Activated T-cell treated with anti-CD3 and anti-CD28 coated beads, Interleukin-2, amount 50 U/mL, for 48 hours (primary cell): ENCODE measurements at regions not wholly inside any gene's neighbourhood (a gene's known extent, or its start where the extent isn't known, plus 50 kb on each side); places are given as distances from the start of the nearest gene placed in this dataset.

Source experiments
- DNase-seq, 2 experiments: peaks; one replicate each; pipeline ENCODE4 v3.0.0-alpha.2; 2020

DNA sequence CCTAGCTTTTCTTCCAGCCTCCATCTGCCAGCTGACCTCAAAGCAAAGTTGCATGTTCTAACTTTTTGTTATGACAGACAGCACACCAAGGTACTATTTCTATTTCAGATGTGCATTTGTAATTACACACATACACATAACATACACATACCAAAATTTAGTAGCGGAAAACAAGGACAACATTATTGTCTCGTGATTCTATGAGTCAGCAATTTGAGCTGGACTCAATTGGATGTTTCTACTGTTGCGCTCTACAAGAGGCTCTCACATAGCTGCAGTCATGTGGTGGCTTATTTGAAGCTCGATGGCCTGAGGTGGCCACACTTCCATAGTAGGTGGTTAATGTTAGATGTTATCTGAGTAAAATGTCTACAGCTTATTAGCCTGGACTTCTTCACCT, 1010.1 kb upstream of the B3GALT2 start:
- DNase-seq: no peak

DNA sequence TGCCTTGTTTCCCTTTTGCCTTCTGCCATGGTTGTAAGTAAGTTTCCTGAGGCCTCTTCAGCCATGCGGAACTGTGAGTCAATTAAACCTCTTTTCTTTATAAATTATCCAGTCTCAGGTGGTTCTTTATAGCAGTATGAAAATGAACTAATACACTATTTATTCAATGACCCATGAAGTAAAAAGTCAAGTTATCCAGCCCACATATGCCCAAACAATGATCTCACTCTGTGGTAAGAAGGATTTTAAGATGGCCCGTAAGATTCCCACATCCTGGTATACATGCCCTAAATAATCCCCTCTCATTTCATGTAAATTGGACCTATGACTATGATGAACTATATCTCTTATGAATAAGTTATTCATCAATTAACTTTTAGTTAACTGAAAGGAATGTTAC, 1008.3 kb upstream of the B3GALT2 start:
- DNase-seq: no peak

DNA sequence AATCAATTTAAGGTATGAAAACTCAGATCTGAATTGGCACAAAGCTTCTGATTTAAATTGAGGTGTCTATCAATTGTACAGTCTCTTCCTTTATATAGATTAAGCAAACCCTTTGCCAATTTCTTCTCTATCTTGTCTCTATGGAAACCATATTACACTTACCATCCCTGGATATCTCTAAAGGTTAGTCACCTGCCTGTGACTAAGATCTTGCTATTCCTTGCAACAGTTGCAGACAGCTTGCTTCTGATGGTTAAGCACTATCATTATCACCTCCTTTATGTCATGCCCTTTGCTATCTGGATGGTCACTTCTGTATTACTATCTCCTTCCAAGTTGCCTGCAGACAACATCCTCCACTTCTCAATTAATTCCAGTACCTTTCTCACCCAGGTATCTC, 998.6 kb upstream of the B3GALT2 start:
- no peak for DNase-seq

DNA sequence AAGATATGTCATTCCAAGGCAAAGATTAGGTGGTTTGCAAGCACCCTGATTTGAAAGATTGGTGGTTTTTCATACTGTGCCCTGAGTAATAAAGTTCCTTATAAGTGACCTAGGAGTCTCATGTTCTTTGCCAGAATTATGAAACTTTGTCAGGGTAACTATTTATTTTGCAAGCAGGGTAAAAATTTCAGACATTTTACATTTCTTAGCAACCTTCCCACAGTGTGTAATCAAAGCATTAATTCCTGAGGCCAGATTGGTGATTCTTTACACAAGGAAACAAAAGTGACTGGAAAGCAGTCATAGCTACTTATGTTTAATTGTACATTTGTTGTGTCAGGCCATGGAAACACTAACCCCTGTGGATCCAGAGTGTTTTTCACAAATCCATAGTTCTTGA, 998.0 kb upstream of the B3GALT2 start:
- no peak for DNase-seq

DNA sequence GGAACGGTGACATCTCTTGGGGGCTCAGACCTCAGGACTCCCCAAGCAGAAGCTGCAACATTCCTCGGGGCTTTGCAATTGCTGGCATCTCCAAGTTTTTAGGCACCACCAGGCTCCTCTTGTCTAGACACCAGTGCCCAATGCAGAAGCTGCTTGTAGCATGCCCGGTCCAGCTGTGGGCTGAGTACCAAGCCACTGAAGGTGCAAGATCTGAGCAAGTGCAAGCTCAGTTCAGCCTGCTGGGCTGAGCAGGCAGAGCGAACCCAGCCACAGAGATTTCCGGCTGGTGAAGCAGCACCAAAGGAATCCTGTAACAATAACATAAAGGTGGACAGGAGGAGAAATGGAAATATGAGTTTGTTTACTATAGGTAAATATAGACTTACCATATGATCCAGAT, 995.4 kb upstream of the B3GALT2 start:
- DNase-seq: no peak

DNA sequence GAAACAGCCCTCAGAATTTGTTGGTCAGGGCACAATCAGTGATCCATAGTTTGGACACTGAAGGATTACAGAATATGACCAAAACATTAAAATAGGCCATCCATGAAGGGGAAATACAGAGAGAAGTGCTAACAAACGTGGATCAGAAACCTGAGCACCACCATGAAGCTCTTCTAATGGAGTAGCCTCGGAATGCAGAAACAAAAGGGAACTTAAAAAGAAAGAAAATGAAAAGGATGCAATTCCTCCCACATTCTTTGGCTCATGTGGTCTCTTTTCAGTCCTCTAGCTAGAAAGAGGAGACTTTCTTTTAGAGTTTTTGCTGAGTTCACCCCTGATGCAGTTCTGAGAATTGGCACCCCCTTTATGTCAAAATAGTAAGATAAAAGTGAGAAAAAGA, 989.8 kb upstream of the B3GALT2 start:
- DNase-seq: no peak

DNA sequence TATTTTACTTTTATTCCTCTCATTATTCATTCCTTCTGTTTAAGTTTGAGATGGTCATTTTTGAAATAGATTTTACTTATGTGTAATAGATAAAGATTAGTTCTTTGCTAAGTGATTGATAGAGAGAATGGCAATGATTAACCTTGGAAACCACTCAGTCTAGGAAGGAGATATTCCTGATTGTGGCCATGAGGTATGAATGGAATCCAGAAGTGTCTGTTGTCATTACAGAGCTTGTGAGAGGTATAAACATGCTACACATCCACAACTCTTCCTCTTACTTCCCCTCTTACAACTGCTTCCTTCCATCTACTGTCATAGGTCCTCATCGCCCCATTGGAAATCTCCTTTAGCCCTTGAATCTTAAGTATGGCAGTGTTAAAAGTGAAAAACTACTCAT, 988.8 kb upstream of the B3GALT2 start:
- no peak for DNase-seq

DNA sequence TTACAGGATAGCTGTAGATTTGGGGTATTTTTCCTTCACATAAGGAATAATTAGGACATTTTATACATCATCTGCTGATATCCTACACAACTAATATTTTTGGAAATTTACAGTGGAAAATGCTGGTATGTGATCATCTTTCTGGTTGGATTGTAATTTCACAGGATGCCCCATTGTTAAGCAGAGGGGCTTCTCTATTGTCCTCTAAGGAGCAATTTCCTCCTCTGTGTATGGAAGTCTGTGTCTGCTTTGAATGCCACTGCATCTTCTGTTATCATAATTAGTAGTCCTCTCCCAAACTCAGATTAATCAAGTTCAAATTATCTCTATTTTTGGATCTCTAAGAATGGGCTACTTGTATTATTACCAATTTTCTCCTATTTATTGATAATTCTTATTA, 988.1 kb upstream of the B3GALT2 start:
- DNase-seq: no peak

DNA sequence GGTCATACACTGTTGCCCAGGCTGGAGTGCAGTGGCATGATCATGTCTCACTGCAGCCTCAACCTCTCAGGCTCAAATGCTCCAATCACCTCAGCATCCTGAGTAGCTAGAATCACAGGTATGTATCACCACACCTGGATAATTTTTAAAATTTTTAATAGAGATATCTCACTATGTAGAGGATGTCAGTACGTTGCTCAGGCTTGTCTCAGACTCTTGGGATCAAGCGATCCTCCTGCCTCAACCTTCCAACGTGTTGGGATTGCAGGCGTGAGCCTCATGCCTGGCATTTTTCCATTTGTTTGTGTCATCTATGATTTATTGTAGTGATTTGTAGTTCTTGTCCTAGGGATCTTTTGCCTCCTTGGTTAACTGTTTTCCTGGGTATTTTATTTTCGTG, 985.2 kb upstream of the B3GALT2 start:
- no peak for DNase-seq

DNA sequence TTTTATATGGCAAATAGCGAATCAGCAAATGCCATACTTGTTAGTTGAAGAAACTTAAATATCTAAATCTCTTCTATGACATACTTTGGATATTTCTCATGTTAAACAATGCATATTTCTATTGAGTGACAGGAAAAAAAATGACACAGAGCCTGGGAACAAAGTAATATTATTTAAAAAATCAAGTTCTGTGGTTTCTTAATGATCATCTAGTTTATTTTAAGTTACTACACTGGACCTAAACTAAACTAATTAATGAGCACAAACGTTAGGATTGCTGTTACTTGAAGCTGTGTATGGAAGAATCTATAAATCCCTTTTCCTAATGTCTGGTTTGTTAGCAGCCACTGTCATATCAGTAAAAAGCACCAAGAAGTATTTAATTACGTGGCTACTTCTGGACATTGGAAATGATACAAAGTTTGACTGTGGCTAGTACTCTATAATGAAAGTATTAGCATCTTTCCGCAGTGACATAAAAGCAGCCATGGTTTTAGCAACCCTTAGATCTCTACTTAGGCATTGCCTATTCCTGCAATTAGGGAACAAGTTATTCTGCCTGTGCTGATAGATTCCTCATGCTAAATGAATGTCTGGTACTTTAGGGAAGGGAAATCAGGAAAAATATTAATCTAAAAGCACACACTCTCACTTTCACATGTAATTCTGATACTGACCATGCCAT, 981.7 kb upstream of the B3GALT2 start:
- no peak for DNase-seq

DNA sequence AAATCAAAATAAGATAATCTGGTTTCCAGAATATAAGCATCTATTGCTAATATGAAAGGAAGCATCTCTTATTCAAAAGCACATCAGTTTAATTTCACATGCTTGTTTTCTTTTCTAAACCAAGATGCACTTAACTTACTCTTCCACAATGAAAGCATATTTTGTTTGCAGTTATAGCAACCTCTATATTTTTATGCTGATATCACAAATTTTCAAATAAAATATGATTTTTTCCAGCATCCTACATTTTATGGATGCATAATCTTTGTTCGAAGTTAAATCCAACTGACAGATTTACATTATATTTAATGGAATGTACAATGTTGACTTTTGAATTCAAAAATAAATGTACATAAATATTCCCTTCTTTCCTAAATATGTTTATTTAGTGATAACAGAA, 978.3 kb upstream of the B3GALT2 start:
- no peak for DNase-seq

DNA sequence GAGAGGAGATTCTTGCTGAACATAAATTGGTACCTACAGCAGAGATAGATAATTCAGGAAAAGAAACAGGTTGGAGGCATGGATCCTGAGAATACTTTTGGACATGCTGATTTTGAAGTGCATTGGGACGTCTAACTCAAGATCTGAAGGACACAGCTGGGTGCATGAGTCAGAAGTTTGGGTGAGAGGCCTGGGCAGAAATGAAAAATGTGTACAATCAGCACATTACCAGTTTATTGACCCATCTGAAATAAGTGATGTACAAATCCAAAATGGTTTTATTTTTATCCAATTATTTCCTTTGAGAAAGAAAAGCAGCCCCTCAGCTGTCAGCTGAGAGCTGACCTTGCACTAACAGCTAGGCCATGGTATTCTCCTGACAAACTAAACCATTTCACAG, 975.2 kb upstream of the B3GALT2 start:
- no peak for DNase-seq

DNA sequence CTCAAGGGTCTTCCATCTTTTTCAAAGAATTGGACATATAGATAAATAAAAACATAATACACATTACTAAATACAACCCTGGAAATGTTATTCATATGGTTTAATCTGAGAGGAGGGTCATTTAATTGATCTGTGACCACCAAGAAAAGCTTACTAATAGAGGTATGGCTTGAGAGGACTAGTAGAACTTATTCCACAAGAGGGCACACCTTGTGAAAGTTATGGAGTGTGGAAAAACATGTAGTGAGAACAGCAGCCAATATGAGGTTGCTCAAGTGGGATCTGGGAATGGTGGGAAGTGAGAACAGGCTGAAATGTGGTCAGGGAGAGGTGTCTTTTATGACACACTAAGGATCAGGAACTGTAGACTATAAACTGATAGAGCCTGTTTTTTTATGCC, 973.5 kb upstream of the B3GALT2 start:
- DNase-seq: no peak

DNA sequence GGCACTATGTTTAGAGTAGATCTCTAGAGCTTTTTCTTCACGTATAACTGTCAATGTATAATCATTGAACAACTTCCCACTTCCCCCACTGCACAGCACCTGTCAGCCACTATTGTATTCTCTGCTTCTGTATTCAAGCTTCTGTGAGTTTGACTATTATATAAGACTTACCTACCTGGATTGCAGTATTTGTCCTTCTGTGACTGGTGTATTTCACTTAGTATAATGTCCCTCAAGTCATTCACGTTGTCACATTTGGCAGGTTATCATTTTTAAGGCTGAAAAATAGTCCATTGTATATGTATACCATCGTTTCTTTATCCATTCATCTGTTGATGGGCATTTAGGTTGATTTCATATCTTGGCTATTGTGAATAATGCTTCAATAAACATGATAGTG, 969.5 kb upstream of the B3GALT2 start:
- DNase-seq: no peak

DNA sequence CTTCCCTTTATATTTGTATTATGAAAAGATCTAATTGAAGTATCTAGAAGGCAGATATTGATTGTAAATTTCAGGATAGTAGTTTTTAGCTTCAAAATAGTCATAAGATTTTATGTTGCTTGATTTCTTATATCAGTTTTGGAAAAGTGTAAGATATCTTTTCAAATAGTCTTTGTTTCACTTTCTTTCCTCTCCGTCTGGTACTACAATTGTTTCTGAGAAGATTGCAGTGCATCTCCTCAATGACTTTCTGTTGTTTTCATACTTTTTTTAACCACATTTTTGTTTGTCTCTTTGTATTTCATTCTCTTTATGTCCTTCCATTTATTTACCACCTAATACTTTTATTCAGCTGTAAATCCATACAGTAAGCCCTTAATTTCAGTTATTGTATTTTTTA, 964.6 kb upstream of the B3GALT2 start:
- no peak for DNase-seq

DNA sequence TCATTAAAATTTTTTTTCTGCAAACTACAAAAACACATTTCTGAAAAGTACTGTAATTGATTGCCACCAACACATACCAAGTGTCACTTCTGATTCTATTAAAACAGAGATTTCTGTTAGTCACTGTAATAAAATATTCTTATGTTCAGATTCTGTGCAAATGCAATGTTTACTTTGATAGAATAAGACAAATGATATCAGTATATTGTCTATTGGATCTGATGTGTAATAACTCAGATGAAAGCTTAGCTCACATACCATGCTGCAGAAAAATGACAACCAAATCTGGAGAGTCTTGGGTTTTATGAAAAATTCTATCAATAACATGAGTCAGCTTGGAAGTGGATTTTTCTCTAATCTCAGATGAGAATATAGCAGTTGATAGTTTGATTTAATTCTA, 963.8 kb upstream of the B3GALT2 start:
- no peak for DNase-seq

DNA sequence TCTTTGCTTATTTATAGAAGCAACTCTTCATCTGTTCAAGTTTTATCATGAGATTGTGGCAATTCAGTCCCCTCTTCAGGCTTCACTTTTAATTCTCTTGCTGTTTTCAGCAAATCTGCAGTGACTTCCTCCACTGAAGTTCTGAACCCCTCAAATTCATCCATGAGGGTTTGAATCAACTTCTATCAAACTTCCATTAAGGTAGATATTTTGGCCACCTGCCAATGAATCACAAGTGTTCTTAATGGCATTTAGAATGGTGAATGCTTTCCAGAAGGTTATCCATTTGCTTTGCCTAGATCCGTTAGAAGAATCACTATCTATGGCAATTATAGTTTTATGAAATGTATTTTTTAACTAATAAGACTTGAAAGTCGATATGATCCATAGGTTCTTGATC, 946.7 kb upstream of the B3GALT2 start:
- no peak for DNase-seq

DNA sequence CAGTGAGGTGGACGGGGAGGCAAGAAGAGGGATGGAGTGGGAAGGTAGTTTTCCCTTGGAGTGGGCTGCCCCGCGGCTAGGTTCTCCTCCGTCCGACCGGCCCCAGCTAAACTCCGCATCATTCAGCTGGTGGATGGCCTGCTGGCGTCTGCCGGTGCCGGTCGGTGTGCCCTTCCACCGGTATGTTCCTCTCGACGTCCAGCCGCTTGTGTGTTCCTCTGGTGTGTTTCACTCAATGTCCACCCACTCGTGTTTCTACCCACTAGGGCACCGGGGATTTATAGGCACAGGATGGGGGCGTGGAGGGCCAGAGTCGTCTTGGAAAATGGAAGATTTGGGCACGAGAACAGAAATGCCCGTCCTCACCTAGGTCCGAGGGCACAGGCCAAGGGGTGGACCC, 931.7 kb upstream of the B3GALT2 start:
- DNase-seq: no peak

DNA sequence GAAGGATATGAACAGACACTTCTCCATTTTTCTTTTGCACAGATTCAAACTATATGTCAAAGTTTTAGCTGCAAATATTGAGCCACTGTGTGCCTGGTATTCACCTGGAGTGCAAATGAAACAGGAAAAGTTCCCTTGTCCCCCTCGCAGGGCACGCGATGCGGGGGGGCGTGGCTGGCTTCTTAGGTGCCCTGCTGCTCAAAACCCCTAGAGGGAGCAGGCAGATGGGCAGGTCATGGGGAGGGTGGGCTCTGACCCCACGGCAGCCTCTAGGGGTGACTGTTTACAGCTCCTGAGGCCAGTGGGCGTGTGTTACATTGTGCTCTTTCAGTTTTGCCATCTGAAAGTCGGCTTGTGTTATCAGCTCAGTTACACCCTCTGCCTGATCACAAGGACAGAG, 931.2 kb upstream of the B3GALT2 start:
- DNase-seq: no peak

DNA sequence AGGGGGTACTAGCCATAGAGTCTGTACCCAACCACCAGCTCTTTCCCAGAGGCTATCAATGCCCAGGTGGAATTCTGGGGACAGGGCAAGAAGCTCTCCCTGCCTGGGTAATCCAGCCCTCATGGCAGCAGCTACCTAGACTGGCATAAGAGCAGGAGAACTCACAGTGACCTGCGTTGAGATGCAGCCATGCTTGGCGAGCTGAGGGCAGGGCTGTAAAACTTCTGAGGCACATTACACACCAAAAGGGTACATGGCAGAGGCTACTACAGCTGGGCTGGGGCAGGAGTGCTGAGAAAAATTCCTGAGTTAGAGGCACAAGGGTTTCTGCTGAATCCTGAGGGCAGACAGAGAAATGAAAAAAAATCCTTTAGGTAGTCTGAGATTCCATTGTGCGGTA, 927.9 kb upstream of the B3GALT2 start:
- no peak for DNase-seq

DNA sequence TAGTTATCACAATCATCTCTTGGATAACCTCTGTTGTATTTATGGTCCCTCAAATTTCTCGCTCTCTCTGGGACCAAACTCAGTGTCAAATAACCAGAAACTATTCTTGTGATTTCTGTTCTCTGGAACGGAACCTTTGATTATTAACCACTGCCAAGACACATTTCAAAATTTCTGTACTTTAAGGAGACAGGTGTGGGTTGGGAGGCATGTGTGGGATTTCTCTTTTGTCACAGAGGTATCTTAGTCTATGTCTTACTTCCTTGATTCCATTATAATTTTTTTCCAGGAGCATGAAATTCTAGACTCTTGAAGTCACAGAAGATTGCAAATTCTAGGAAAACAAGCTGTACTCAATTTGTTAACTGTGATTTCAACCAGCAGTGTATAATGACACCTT, 919.0 kb upstream of the B3GALT2 start:
- DNase-seq: no peak

DNA sequence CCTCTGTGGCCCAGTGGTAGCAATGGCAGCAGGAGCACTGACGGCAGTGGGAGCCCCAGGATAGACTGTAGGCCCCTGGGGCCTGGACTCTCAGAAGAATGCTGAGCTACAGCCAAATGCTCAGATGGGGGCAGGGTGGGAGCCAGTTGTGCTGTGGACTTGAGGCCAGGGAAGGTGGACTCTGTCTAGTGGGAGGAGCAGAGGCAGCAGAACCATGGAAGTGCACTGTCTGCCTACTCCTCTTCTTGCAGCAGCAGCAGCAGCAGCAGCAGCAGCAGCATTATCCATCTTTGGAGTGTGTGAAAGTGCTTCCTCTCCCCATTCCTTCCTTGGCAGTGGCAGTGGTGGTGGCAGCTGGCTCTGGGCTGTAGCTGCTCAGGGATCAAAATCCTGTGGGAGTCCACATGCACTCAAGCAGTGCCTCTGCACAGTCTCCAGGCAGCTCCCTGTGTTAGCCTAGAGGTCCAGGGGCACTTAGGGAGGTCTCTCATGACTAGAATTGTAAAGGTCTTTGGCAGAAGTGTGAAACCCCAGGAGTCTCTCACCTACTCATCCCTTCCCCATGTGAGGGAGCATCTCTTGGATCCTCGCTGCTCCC, 917.9 kb upstream of the B3GALT2 start:
- DNase-seq: no peak

DNA sequence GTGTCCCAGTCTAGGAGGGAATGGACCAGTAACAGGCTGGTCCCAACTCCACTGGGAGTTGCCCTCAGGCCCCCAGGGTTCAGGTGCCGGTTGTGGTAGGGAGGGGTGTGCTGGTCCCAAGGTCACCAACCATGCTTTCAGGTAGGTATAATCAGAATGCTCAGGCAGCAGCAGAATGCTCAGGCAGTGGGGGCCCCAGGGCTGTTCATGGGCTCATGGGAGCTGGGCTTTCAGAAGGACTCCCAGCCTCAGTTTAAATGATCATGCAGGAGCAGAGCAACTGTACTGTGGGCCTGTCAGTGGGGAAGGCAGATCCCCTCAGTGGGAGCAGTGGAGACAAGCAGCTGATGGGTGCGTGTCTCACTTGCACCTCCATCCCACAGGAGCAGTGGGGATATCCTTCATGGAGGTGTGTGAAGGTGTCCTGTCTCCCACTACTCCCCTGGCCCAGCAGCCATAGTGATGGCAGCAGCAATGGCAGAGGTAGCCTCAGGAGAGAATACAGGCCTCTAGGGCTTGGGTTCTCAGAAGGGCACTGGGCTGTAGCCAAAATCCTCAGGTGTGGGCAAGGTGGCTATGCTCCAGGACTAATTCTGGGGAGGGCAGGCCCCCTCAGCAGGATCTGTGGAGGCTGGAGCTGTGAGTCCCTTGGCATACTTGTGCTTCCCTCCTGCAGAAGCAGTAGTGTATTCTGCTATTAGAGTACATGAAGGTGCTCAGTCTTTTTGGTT, 917.3 kb upstream of the B3GALT2 start:
- DNase-seq: no peak

DNA sequence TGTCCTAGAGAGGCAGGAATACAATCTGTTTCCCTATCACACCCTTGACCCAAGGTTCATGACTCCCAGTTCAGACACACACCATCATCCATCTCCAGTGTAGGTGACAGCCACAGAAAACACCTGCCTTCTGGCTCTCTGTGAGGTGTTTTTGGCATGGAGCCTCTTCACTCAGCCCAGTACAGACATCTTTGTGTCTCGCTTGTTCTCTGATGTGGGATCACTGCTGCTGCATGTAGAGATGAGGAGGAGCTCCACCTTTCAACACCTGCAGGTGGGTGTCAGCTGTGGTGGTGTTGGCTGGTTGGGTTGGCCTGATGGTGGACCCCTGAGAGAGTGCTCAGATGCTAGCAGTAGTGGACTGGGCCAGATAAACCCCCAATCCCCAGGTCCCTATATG, 916.7 kb upstream of the B3GALT2 start:
- DNase-seq: no peak

DNA sequence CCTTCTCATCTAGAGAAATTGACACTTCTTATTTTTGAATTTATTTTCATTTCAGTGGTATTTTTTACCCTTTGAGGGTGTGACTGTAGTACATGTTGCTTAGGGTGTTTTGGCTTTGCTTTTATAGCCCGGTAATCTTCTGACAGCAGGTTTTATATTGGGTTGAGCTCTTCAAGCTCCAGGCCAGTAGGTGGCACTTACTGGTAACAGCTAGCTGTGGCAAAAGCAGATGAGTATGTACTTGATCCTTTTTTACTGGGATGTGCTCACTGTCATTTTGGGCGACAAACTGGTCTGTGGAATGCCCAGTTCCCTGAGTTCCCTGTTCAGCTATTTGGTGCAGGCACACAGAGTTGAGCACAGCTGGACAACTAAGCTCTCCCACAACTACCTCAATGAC, 916.2 kb upstream of the B3GALT2 start:
- DNase-seq: no peak
